Stimulated activated CD8-positive, alpha-beta memory T cell treated with anti-CD3 and anti-CD28 coated beads, Interleukin-15, amount 100 ng/mL, for 48 hours (primary cell): ENCODE measurements at regions not wholly inside any gene's neighbourhood (a gene's known extent, or its start where the extent isn't known, plus 50 kb on each side); places are given as distances from the start of the nearest gene placed in this dataset.

Source experiments
- DNase-seq, 2 donors: peaks; one replicate each; pipeline ENCODE4 v3.0.0-alpha.2; 2020; ENCODE audit warnings: low read depth in 2 of 2

DNA sequence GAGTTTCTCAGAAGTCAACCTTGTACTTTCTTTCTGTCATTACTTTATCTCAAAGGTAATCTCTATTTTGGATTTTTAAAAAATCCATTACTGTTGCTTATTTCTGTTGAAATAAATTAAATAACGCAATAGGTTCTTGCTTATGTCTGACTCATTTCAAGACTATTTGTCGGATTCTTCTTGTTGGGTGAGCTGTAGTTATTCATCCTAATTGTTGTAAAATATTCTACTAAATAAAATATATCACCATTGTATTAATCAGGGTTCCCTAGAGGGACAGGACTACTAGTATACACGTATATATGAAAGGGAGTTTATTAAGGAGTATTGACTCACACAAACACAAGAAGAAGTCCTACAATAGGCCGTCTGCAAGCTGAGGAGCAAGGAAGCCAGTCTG, 403.9 kb upstream of the CYRIA start:
- DNase-seq, result no peak

DNA sequence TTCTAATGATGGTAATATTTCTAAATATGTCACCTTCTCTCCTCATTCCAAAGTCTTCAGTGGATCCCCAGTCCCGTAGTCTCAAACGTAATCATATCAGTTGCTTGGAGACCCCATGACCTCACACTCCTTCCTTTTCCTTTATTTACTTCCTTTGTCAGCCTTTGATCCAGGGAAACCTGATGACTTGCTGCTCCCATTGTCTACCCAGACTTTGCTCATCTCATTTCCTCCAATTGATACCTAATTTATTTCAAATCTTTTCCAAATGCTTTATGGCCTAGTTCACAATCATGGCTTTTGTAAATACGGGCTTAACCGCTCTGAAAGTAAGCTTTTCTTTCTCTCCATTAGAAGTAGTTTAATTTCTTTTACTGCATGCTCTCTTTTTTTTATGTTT, 402.4 kb upstream of the CYRIA start:
- no peak for DNase-seq

DNA sequence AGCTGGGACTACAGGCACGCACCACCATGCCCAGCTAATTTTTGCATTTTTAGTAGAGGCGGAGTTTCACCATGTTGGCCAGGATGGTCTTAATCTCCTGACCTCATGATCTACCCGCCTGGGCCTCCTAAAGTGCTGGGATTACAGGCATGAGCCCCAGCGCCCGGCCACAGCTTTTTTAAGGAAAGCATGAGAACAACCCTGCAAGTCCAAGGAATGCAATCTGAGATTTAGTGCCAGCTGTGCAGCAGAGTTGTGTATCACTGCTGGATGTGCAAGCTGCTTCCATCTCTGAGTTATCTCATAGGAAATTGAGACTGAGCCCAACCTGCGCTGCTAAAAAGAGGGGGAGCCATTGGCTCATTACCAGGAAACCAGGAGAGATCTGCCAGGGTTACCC, 399.9 kb upstream of the CYRIA start:
- DNase-seq, result no peak

DNA sequence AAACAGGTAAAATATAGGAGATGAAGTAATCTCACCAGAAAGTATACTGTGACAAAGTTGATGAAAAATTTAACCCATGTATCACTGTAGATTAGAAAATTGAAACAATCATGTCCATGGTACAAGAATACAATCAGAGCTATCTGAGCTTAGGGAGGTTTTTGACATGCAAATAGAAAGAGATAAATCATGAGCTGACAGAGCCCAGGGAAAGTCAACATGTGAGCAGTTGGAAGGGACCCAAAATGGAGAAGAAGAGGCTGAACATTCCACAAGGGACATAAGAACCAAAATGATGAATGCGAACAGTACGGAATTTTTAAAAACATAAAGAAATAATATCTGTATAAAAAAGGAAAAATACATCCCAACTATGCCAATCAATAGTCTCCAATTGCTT, 395.4 kb upstream of the CYRIA start:
- DNase-seq, result no peak

DNA sequence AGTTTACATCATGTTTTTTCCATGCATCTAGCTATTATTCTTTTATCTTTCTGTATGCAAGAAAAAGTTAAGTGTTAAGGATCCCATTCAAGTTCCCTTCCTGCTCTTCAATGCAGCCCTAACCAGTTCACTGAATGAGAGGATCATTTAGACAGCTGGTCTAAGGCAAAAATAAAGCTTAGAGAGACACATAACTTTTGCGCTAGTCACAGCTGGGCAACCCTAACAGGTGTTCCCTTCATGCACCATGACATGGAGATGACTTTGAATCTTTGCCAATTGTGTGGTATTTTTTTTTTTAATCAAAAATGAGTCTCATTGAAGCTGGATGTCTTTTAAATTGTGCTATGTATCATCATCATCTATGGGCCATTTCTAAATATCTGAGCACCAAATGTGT, 393.8 kb upstream of the CYRIA start:
- DNase-seq, result no peak

DNA sequence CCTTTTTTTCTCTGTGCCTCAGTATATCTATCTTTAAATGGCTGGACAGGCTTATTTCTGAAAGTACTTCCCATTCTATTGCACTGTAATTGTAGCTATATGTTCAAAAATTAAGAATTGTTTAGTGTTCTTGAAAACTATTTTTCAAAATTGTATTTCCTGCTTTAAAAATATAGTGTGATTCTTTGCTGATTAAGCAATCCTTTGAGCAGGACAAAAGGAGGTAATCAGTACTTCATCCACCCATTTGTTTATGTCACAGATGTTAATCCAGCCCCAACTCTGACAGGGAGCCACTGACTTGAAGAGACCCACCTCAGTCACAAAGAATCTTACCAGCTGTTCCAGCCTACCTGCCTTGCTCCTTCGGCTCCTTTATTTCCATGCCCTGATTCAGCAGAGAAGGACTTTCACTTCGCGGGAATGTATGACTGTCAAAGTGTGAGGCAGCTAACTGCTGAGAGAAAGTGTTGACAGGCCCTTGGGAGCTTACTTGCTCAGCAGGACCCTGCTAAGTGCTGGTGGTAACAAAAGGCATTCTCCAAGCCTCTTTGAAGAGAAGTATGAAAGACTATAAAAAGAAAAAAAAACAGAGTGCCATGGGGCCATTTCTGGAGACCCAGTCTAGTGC, 393.3 kb upstream of the CYRIA start:
- DNase-seq, result no peak

DNA sequence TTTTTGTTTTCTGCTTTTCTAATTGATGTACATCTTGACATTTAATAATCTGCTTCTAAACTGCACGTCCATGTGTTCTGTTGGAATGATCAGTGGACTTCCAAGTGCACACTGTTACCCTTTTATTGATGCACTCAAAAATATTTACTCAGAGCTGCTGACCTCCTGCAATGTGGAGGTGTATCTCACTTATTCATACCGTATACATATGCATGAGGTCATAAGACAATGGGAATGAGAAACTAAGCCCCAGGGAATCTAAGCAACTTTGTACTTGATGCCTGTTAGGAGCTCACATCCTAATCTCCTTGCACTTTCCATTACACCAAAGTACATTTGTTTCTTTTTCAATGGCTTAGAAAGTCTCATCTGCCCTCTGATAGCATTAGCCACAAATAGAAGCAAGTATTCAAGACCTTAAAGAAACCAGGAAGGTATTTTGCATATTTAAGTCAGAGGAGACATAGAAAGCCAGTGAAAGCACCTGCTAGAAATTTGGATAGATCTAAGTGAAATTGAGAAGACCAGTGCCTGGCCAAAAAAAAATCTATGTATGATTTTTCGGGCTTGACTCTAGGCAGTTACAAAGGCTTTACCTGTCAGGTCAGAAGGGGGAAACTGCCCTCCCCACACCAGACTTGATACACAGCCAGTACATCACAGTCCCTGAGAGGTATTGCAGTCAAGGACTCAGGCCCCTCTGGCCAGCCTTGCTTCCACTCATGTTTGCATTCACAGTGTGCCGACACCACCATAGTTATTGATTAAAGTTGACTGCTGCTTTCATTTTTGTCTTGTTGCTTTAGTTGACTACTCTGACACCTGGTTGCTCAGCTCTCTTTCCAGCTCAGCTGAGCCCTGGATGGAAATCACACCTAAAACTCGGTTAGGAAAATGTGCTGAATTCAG, 391.7 kb upstream of the CYRIA start:
- no peak for DNase-seq

DNA sequence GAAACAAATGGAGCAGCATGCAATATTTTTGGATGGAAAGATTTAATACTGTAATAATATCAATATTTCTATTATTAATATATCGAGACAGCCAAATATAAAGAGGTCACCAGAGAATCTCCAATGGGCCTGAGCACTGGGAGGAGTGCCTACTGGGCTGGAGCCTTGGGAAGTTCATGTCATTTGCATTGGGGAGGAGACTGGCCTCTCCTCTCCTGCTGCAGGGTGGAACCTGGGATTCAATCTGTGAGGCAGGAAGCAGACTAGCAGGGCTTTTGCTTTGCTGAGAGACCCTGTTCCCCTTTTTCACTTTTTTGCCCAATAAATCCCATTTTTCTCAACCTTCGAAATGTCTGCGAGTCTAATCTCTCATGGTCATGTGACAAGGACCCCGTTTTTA, 390.6 kb upstream of the CYRIA start:
- no peak for DNase-seq

DNA sequence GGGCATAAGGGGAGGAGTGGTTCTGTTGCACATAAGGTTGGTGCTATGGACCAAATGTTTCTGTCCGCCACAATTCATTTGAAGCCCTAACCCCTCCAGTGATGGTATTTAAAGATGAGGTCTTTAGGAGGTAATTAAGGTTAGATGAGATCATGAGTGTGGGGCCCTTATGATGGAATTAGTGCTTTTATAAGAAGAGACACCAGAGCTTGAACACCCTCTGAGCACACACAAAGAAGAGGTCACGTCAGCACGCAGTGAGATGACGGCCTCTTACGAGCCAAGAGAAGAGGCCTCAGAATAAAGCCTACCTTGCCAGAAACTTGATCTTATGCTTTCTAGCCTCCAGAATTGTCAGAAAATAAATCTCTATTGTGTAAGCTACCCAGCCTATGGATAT, 386.4 kb upstream of the CYRIA start:
- no peak for DNase-seq

DNA sequence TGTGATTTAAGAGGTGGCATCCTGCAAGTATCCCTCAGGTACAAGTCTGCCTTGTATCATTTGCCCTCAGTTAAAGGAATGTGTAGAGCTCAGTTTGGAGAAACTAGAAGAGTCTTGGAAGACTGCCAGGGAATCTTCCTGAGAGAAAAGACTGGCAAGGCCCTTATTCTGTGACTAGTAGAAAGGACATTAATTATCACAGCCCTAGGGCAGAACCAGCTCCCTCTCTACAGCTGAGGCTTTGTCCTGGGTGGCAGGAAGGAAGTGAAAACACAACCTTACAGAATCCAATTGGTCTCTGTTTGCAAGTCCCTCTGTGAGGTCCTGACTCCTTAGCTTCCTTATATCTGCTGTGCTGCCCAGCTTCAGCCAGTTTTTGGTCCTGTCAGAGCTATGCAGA, 385.9 kb upstream of the CYRIA start:
- DNase-seq, result no peak

DNA sequence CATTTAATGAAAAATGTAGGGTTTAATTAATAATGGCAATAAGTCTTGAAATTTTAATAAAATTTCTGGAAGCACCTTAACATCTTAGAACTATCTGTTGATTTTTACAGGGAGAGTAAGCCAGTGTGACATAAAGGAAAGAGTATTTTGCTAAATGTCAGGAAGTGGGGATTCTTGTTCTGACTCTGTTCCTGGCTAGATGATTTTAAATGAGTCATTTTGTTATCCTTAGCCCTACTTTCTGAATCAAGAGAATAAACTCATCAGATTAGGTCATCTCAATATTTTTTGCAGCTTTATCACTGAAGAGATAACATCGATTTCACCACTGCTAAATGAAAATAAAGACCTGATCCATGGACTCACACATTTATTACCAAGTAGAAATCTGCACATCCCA, 377.5 kb upstream of the CYRIA start:
- DNase-seq, result no peak

- DNase-seq, result no peak
These were observed 370.7 kb upstream of the CYRIA start for GRCh38 chr2:17036361-17036760.

- DNase-seq, result no peak
These were observed 369.4 kb upstream of the CYRIA start for GRCh38 chr2:17035010-17035409.

- DNase-seq, result no peak
These were observed 364.4 kb upstream of the CYRIA start for GRCh38 chr2:17030047-17030446.

- no peak for DNase-seq
These were observed 346.7 kb upstream of the CYRIA start for GRCh38 chr2:17012297-17012696.

DNA sequence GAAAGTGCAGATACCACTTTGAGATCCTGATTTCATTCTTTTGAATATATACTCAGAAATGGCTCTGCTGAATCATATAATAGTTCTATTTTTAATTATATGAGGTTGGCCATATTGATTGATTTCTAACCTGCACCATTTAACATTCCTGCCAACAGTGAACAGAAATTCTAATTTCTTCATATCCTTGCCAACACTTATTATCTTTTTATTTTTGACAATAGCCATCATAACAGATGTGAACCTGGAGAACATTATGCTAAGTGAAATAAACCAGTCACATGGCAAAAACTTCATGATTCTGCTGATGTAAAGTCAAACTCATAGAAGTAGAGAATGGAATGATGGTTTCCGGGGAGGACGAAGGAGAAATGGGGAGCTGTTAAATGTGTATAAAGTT, 344.5 kb upstream of the CYRIA start:
- no peak for DNase-seq

DNA sequence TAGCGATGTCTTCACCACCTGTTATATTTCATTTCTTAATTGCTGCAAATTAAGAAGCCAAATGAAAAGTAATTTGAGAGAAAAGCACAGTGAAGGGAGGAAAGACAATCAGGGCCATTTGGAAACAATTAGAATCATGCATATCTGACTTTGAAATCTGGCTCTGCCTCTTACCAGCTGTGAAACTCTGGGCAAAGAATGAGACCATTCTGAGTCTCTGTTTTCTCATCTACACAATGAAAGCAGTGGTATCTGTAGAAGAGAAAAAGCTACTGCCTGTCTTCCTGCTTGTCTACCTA, 334.5 kb upstream of the CYRIA start:
- DNase-seq, result no peak

DNA sequence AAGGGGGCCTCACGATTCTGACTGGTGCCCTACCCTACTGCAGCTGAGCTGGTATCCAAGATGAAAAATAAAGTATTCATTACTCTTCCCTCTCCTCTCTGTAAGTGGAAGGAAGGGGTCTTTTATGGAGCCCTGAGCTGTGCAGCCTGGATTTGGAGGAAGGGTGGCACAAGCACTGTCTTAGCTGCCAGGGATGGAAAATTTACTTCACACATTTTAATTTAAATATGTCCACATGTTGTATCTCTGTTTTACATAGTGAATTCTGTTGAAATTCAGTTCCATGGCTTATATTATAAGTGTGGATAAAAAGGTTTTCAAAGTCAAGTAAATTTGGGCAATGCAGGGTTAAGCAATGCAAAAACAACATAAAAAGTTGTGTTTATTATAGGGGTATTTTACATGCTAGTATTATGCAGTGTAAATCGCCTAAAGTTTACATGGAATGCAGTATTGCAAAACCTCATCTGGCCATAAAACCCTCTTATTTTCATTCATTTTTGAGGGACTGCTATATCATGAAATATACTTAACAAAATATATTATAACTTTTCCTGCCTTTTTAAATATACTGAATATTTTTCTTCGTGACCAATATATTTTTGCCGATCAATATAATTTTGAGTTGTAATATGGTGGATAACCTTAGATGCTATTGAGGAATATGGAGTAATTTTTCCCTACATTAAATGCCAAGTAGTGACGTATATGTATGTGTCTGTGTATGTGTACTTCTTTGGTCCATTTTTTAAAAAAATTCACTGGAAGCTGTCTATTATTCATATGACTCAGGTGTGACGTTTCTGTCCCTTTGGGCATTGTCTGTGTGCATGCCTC, 333.9 kb upstream of the CYRIA start:
- no peak for DNase-seq

GRCh38 chr2:16978301-16978700, 312.7 kb upstream of the CYRIA start:
- DNase-seq, result no peak

DNA sequence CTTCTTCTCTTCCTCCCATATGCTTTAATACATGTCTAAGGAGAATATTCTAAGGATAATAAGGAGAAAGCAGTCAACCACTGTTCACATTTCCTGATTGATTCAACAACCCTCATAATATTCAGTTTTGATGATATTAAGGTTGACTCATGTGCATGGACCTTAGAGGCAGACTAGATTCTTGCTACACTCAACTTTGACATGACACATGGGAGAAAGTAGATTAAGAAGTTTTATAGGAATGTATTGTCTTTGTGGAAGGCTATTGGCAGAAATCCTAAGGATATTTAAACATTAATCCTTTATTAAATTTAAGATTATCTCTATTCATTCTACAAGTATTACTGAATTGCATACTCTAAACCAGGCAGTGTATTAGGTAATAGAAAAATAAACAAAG, 309.1 kb upstream of the CYRIA start:
- no peak for DNase-seq

DNA sequence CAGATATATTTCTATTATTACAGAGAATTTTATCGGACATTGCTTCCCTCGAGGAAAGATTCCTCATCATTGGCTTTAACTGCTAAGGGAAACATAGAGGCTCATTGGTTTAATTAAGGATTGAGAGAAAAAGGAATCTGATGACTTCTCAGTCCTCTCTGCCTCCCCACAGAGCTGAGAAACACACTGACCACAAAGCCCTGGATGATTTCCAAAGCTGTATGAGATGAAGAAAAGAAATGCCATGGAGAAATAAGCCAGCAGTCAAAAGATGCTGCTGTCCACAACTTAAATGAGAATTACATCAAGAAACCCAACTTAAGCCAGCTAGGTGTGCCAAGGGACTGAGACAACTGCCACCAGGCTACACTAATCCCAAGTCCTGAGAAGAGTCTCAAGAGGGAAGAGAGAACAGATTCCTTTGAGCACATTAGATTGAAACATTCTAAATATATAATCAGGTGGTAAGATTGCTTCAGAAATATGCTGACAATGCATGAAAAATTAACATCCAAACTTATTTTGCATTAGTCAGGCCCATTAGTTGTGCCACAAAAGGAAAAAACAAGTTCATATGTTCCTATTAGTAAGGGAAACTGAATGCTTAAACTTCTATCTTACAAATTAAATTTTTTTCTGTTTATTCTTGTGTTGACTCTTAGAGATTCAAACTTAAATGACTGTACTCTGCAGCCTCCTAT, 308.1 kb upstream of the CYRIA start:
- no peak for DNase-seq

GRCh38 chr2:16972276-16972675, 306.6 kb upstream of the CYRIA start:
- DNase-seq, result no peak
